ENCODE measurements at regions not wholly inside any gene's neighbourhood (a gene's known extent, or its start where the extent isn't known, plus 50 kb on each side); places are given as distances from the start of the nearest gene placed in this dataset.

DNA sequence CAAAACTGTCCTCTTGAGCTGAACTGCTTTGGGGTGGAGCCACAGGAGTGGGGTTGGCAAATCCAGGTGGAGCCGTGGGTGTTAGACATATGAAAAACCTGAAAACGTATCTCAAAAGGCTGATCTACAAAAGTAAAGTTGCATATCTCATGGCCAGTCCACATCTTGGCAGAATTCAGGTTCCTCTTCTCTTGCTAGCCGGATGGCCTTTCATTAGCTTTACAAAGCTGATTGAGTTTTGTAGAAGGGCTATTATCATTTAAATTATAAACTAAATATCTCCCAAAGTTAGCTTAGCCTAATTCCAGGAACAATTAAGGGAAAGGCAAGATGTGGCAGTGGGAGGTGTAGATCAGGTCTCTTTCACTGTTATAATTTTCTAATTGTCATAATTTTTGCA is 1427.7 kb downstream of the EFNB2 start:
- Mint-ChIP-seq H3K27ac (no peak overlapping the region), H3K4me3 (no peak overlapping the region), H3K36me3 (ENCODE audit: low read depth) (no peaks in the 10 kb centered on the region), H3K9me3 (peaks cover 8% of the 10 kb centered on the region), H3K4me1 (no peaks in the 10 kb centered on the region), H3K27me3 (ENCODE audit: low read depth) (no peaks in the 10 kb centered on the region)
- TF ChIP-seq CTCF (IDR thresholded peaks at IDR 0.05; ENCODE audit: unreplicated experiment in 3 of 3) = no peak

GRCh38 chr13:105105471-105105870 is 1430.0 kb downstream of the EFNB2 start:
- Mint-ChIP-seq H3K27ac (no peak overlapping the region), H3K36me3 (ENCODE audit: low read depth) (no peaks in the 10 kb centered on the region), H3K4me3 (no peak overlapping the region), H3K4me1 (no peaks in the 10 kb centered on the region), H3K27me3 (ENCODE audit: low read depth) (no peaks in the 10 kb centered on the region), H3K9me3 (peaks cover 6% of the 10 kb centered on the region)
- no peak for TF ChIP-seq CTCF (IDR thresholded peaks at IDR 0.05; ENCODE audit: unreplicated experiment in 3 of 3)

DNA sequence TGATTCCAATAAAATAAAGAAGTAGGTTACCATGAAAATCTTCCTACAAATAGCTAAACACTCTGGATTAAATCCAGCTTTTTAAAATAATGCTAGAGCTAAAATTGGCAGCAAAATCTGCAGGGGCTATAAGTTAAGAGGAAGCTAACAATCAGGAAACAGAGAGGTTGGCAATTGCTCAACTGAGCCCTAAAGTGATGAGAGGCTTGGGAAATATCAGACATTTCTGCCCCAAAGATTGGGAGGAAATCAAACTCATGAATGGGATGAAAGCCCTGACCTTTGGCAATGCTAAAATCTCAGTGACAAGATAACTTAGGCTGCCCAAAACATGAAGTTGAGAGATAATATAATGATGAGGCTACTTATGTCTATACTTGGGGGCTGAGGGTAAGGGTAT is 1437.9 kb downstream of the EFNB2 start:
- TF ChIP-seq CTCF (IDR thresholded peaks at IDR 0.05; ENCODE audit: unreplicated experiment in 3 of 3) = no peak
- Mint-ChIP-seq H3K27ac (no peak overlapping the region), H3K27me3 (ENCODE audit: low read depth) (no peaks in the 10 kb centered on the region), H3K4me1 (peaks cover 5% of the 10 kb centered on the region), H3K36me3 (ENCODE audit: low read depth) (no peaks in the 10 kb centered on the region), H3K9me3 (no peaks in the 10 kb centered on the region), H3K4me3 (no peak overlapping the region)

DNA sequence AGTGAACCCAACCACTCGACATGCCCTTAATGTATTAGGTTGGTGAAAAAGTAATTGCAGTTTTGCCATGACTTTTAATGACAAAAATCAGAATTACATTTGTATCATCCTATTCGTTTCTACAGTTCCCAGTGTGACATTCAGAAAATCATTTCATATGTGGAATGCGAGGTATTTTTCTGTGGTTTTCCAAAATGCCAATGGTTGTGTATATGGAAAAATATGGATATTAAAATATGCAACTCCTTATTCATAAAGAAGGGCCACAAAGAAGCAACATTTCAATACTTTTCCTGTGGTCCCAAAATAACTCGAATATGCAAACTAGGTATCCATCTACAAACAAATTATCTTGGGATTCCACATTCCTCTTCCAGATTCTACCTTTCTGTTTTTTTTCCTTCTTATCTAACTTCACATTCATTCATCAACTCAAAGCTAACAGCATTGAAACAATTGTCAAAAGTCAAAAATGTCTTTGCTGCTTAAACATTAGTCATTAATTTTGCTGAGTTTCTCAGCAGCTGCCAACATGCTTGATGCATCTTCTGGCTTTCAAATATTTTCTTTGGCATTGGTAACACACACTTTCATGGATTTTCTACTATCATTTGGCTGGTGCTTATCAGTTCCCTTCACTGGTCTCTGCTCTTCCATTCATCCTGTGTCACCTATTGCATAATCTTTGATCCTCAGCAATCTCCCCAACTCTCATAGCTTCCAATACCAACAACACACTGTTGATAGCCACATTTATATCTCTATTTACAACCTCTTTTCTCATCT is 1445.4 kb downstream of the EFNB2 start:
- Mint-ChIP-seq H3K9me3 (no peaks in the 10 kb centered on the region), H3K4me3 (no peak overlapping the region), H3K27me3 (ENCODE audit: low read depth) (no peaks in the 10 kb centered on the region), H3K36me3 (ENCODE audit: low read depth) (no peaks in the 10 kb centered on the region), H3K27ac (no peak overlapping the region), H3K4me1 (peaks cover 5% of the 10 kb centered on the region)
- TF ChIP-seq CTCF (IDR thresholded peaks at IDR 0.05; ENCODE audit: unreplicated experiment in 3 of 3) = no peak

DNA sequence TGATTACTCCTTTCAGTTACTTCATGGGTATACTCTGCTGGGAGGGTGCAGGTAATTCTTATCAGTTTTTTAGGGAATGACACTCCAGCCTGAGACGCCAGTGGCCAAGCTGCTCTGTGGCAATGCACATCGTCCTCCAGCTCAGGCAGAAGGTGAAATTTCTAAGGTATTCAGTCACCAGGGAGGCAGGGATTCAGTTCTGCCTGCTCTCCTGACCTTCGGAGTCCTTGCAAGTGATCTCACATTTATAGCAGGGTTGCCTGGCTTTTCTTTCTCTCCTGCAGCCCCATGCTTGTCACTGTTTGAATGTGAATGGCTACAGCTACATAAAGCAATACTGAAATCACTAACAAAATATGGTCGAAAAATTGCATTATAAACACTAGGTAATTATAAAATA is 1447.5 kb downstream of the EFNB2 start:
- Mint-ChIP-seq H3K27me3 (ENCODE audit: low read depth) (no peaks in the 10 kb centered on the region), H3K4me1 (peaks cover 14% of the 10 kb centered on the region), H3K4me3 (no peak overlapping the region), H3K27ac (no peak overlapping the region), H3K9me3 (no peaks in the 10 kb centered on the region), H3K36me3 (ENCODE audit: low read depth) (no peaks in the 10 kb centered on the region)
- TF ChIP-seq CTCF (IDR thresholded peaks at IDR 0.05; ENCODE audit: unreplicated experiment in 3 of 3) = no peak

GRCh38 chr13:105084931-105085330 is 1450.5 kb downstream of the EFNB2 start:
- H3K4me3 Mint-ChIP-seq = no peak overlapping the region
- no peaks in the 10 kb centered on the region for H3K36me3 Mint-ChIP-seq (ENCODE audit: low read depth)
- H3K27ac Mint-ChIP-seq = no peak overlapping the region
- H3K4me1 Mint-ChIP-seq = peaks cover 8% of the 10 kb centered on the region
- TF ChIP-seq CTCF (IDR thresholded peaks at IDR 0.05; ENCODE audit: unreplicated experiment in 3 of 3) = no peak
- H3K9me3 Mint-ChIP-seq = no peaks in the 10 kb centered on the region
- no peaks in the 10 kb centered on the region for H3K27me3 Mint-ChIP-seq (ENCODE audit: low read depth)
